Endothelial cell of umbilical vein (primary cell): ENCODE measurements at regions not wholly inside any gene's neighbourhood (a gene's known extent, or its start where the extent isn't known, plus 50 kb on each side); places are given as distances from the start of the nearest gene placed in this dataset.

Source experiments
- BruUV-seq: library from RNA; stranded (reverse); fragments of 400-500 nt; replicated peaks from 2 replicates; lab custom pipeline; 2021; lab: Mats Ljungman, UMichigan
- CTCF ChIA-PET: fragments of 300-600, 350-600 bp; sonication (Branson Sonifier 250); formaldehyde crosslinking; loops from one replicate; lab custom pipeline; 2021; ENCODE audit warnings: antibody characterized with exemption, inconsistent platforms; lab: Charles Lee
- POLR2A ChIA-PET: fragments of 300-600, 350-600 bp; sonication (Branson Sonifier 250); formaldehyde crosslinking; loops from one replicate; lab custom pipeline; 2021; ENCODE audit warnings: antibody characterized with exemption, inconsistent platforms; lab: Charles Lee
- DNase-seq: peaks from one replicate; pipeline ENCODE4 v3.0.0-alpha.2; 2011; ENCODE audit warnings: low read depth, low spot score
- FAIRE-seq: peaks from 2 replicates; lab custom pipeline; 2011; peaks lifted over from hg19 to GRCh38; lab: Jason Lieb, UNC
- H2AFZ ChIP-seq: 2 replicates; pipeline ENCODE4 v1.6.0; 2012; ENCODE audit warnings: low read depth, low read length, control low read depth, inconsistent platforms
- H3K27ac ChIP-seq: 2 replicates; pipeline ENCODE4 v1.5.1; 2011; ENCODE audit warnings: low read depth, mild to moderate bottlenecking, control low read depth, low read length, moderate library complexity; ENCODE audit not compliant: insufficient read depth
- H3K27me3 ChIP-seq, 2 experiments: 2 replicates each; pipeline versions ENCODE4 v1.6.0 to v1.6.1; 2011; ENCODE audit warnings: low read length in 2 of 2, mixed read lengths in 1 of 2; ENCODE audit not compliant: control insufficient read depth in 2 of 2, insufficient read depth in 2 of 2
- H3K36me3 ChIP-seq, 2 experiments: 2 replicates in 1 of 2; 3 replicates in 1 of 2; pipeline ENCODE4 v1.5.1; 2011; ENCODE audit warnings: low read length in 2 of 2, mild to moderate bottlenecking in 1 of 2, moderate library complexity in 1 of 2; ENCODE audit not compliant: control insufficient read depth in 2 of 2, insufficient read depth in 2 of 2; ENCODE audit errors: extremely low read depth in 1 of 2
- H3K4me1 ChIP-seq: 3 replicates; pipeline ENCODE4 v1.5.1; 2011; ENCODE audit warnings: mild to moderate bottlenecking, low read length; ENCODE audit not compliant: control insufficient read depth, insufficient read depth; ENCODE audit errors: extremely low read depth
- H3K4me2 ChIP-seq: 2 replicates; pipeline ENCODE4 v1.6.1; 2011; ENCODE audit warnings: low read length, control low read depth, mixed read lengths; ENCODE audit not compliant: insufficient read depth
- H3K4me3 ChIP-seq, 3 experiments: fragments of 200-600 bp in 1 of 3; sonication (generic), shearing (Covaris generic) in 1 of 3; replicated peaks in 1 of 3; 2 replicates each; pipeline ENCODE4 v1.5.1; 2011 to 2016; ENCODE audit warnings: control low read depth in 3 of 3, low read length in 3 of 3, mild to moderate bottlenecking in 2 of 3, inconsistent platforms in 1 of 3, low read depth in 1 of 3, moderate library complexity in 1 of 3; ENCODE audit not compliant: insufficient read depth in 1 of 3
- H3K79me2 ChIP-seq: 2 replicates; pipeline ENCODE4 v1.6.0; 2012; ENCODE audit warnings: low read length, inconsistent platforms; ENCODE audit not compliant: control insufficient read depth, insufficient read depth
- H3K9ac ChIP-seq: replicated peaks from 2 replicates; pipeline ENCODE3; 2011; ENCODE audit warnings: low read length, control low read depth; ENCODE audit not compliant: insufficient read depth; ENCODE audit errors: extremely low read depth
- H3K9me1 ChIP-seq: replicated peaks from 3 replicates; pipeline ENCODE4 v1.6.0; 2011; ENCODE audit warnings: mild to moderate bottlenecking, low read length; ENCODE audit not compliant: control insufficient read depth, insufficient read depth; ENCODE audit errors: extremely low read depth
- H3K9me3 ChIP-seq: replicated peaks from 2 replicates; pipeline ENCODE4 v1.5.1; 2012; ENCODE audit warnings: low read length, inconsistent platforms; ENCODE audit not compliant: control insufficient read depth, insufficient read depth
- H4K20me1 ChIP-seq: replicated peaks from 2 replicates; pipeline ENCODE3; 2011; ENCODE audit warnings: mild to moderate bottlenecking, low read length; ENCODE audit not compliant: control insufficient read depth, insufficient read depth; ENCODE audit errors: extremely low read depth
- EZH2 ChIP-seq: IDR thresholded peaks from 2 replicates; pipeline ENCODE4 v1.6.1; 2012; ENCODE audit warnings: borderline replicate concordance, low read depth, mild to moderate bottlenecking, moderate library complexity, low read length, inconsistent platforms; ENCODE audit not compliant: severe bottlenecking
- FOS ChIP-seq: IDR thresholded peaks from 2 replicates; pipeline ENCODE4 v1.6.1; 2011; ENCODE audit warnings: mild to moderate bottlenecking, low read length, moderate library complexity, borderline replicate concordance; ENCODE audit not compliant: insufficient read depth
- GATA2 ChIP-seq: IDR thresholded peaks from 2 replicates; pipeline ENCODE4 v1.7.0; 2011; ENCODE audit warnings: low read depth, mild to moderate bottlenecking, moderate library complexity, mixed read lengths, low read length; ENCODE audit not compliant: insufficient read length, insufficient read depth
- JUN ChIP-seq: IDR thresholded peaks from 2 replicates; pipeline ENCODE4 v1.6.1; 2011; ENCODE audit warnings: borderline replicate concordance, low read depth; ENCODE audit not compliant: insufficient read length, insufficient read depth
- MYC ChIP-seq: IDR thresholded peaks from one replicate; pipeline ENCODE4 v1.6.1; 2011; ENCODE audit warnings: mild to moderate bottlenecking, low read depth, low read length
- POLR2A ChIP-seq: IDR thresholded peaks from 2 replicates; pipeline ENCODE4 v1.6.1; 2012; ENCODE audit warnings: low read depth, mild to moderate bottlenecking, control low read depth, low read length
- POLR2AphosphoS5 ChIP-seq: IDR thresholded peaks from 2 replicates; pipeline ENCODE4 v1.6.1; 2012; ENCODE audit warnings: low read depth, mild to moderate bottlenecking, control low read depth, low read length, moderate library complexity; ENCODE audit not compliant: insufficient read depth
- dilution Hi-C: fragments of 300-500 bp; cut with MboI; formaldehyde crosslinking; loops from one replicate; pipeline ENCODE4 v1.15.0; 2019; ENCODE audit warnings: low sequenced_read_pairs; ENCODE audit not compliant: extremely low pct_ligation_motif_present
- intact Hi-C: fragments of 100-400 bp; cut with micrococcal nuclease; formaldehyde crosslinking; loops from one replicate; pipeline ENCODE4 v1.10.0; 2022
- TF ChIP-seq, protein P1 (sequence below): IDR thresholded peaks from 2 replicates; pipeline ENCODE4 v1.6.1; 2011; ENCODE audit not compliant: insufficient read depth, insufficient read length
- TF ChIP-seq, protein P2 (sequence below), 2 donors: IDR thresholded peaks; 1 replicate in 1 of 2; 2 replicates in 1 of 2; pipeline ENCODE4 v1.5.1; 2011; ENCODE audit warnings: low read length in 2 of 2, mild to moderate bottlenecking in 2 of 2, moderate library complexity in 2 of 2, control low read depth in 1 of 2, inconsistent platforms in 1 of 2, low read depth in 1 of 2; ENCODE audit not compliant: insufficient read depth in 1 of 2; ENCODE audit errors: extremely low read depth in 1 of 2

DNA sequence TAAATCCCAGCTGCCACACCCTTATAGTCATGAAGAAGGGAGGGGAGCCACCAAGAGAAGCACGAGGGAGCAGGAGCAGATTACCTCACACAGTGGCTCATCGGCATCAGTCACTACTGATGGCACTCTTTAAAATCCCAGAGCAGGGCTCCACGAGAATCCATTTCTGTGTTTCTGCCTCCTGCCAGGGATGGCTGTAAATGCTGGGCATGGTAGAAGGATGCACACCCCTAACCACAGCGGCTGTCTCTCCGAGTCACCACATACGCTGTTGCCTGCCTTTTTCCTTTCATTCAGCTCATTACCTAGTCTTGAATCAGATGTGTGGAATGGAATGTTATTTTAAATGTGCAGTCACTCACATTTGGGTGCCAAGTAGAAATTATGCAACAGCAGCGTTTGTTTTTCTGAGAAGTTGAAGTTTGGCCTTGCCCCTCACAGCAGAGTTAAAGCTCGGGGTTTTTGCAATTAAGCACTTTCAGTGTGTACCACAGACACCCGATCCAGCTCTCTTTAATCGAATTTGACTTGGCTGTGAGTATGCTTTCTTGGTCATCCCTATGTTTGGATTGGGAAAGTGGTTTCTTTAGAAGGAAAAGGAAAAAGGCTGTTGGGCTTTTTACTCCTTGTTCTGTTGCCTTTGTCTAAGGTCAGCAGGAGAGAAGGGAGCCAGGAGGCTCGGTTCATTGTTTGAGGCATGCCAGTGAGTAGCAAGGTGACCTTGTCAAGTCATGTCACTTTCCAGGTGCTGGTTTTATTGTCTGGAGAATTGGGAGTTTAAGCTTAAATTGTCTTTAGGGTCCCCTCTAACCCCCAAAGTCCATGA, 284.2 kb upstream of the TPM1 start:
- FAIRE-seq, result no peak
- DNase-seq, result peak; percentile 38
- CTCF ChIA-PET, result interaction anchor here (2.7 kb wide), 1 partner anchor 16 kb away, joined by 19 read pairs; no protein-coding TSS in a partner anchor
- Histone ChIP-seq H3K9me1 (no peaks in the 10 kb centered on the region), H3K27me3 (no peaks in the 10 kb centered on the region), H3K9me3 (no peaks in the 10 kb centered on the region), H3K9ac (no peak overlapping the region), H3K27ac (no peak overlapping the region), H3K4me2 (no peak overlapping the region), H4K20me1 (no peaks in the 10 kb centered on the region), H2AFZ (no peak overlapping the region), H3K36me3 (no peaks in the 10 kb centered on the region), H3K4me1 (no peaks in the 10 kb centered on the region), H3K79me2 (no peaks in the 10 kb centered on the region), H3K4me3 (no peak overlapping the region)
- POLR2A ChIA-PET, result no interaction called here
- no peak for TF ChIP-seq POLR2AphosphoS5
- TF ChIP-seq, protein P1, sequence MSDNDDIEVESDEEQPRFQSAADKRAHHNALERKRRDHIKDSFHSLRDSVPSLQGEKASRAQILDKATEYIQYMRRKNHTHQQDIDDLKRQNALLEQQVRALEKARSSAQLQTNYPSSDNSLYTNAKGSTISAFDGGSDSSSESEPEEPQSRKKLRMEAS, result no peak
- TF ChIP-seq JUN, result no peak
- TF ChIP-seq FOS, result no peak
- TF ChIP-seq GATA2, result no peak
- no peak for TF ChIP-seq MYC
- TF ChIP-seq, protein P2, sequence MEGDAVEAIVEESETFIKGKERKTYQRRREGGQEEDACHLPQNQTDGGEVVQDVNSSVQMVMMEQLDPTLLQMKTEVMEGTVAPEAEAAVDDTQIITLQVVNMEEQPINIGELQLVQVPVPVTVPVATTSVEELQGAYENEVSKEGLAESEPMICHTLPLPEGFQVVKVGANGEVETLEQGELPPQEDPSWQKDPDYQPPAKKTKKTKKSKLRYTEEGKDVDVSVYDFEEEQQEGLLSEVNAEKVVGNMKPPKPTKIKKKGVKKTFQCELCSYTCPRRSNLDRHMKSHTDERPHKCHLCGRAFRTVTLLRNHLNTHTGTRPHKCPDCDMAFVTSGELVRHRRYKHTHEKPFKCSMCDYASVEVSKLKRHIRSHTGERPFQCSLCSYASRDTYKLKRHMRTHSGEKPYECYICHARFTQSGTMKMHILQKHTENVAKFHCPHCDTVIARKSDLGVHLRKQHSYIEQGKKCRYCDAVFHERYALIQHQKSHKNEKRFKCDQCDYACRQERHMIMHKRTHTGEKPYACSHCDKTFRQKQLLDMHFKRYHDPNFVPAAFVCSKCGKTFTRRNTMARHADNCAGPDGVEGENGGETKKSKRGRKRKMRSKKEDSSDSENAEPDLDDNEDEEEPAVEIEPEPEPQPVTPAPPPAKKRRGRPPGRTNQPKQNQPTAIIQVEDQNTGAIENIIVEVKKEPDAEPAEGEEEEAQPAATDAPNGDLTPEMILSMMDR (IDR thresholded peaks at IDR 0.05; ENCODE audit: extremely low read depth in 1 of 2, insufficient read depth in 1 of 2, low read depth in 1 of 2, low read length in 2 of 2), result no peak
- no peak for TF ChIP-seq EZH2
- no peak for TF ChIP-seq POLR2A
- no TSS peak for BruUV-seq
- intact Hi-C loops (no loop called here), dilution Hi-C loops (no loop called here)
